HepG2 (cell line): ENCODE measurements at regions not wholly inside any gene's neighbourhood (a gene's known extent, or its start where the extent isn't known, plus 50 kb on each side); places are given as distances from the start of the nearest gene placed in this dataset.

Experiments used
- ATAC-seq: fragments of 200-7000 bp; cut with Tn5 transposase; 3 replicates; pipeline ENCODE4 v1.9.1; 2020; ENCODE audit warnings: mild to moderate bottlenecking, moderate library complexity
- BruUV-seq: library from RNA; stranded (reverse); fragments of 400-500 nt; replicated peaks from 2 replicates; lab custom pipeline; 2021; lab: Mats Ljungman, UMichigan
- CTCF ChIA-PET: fragments of 300-600 bp; formaldehyde crosslinking; extraction: SDS; loops from one replicate; lab custom pipeline; 2021; ENCODE audit warnings: low total read pairs, inconsistent platforms, low intra/inter-chr PET ratio; lab: Yijun Ruan, JAX
- POLR2A ChIA-PET: fragments of 350-600 bp; sonication (Branson Sonifier 250); formaldehyde crosslinking; loops from one replicate; lab custom pipeline; 2020; ENCODE audit warnings: antibody characterized with exemption, inconsistent platforms; lab: Yijun Ruan, JAX
- DNase-seq: peaks from one replicate; pipeline ENCODE4 v3.0.0-alpha.2; 2015; ENCODE audit warnings: low spot score
- FAIRE-seq: peaks from 3 replicates; lab custom pipeline; 2011; peaks lifted over from hg19 to GRCh38; lab: Jason Lieb, UNC
- H2AFZ ChIP-seq: one replicate; pipeline ENCODE4 v1.6.1; 2011; ENCODE audit warnings: low read length, inconsistent platforms
- H3K27ac ChIP-seq: fragments of 300-600 bp; 3 replicates; pipeline ENCODE4 v1.8.0; 2011; ENCODE audit warnings: mixed run types, mild to moderate bottlenecking, mixed read lengths, low read length, inconsistent platforms; ENCODE audit not compliant: insufficient read depth; ENCODE audit errors: extremely low read length
- H3K27me3 ChIP-seq, 2 experiments: fragments of 200-600 bp in 1 of 2; 2 replicates in 1 of 2; 3 replicates in 1 of 2; pipeline versions ENCODE4 v1.6.0 to v1.8.0; 2011; ENCODE audit warnings: low read length in 2 of 2, mild to moderate bottlenecking in 2 of 2, moderate library complexity in 2 of 2, inconsistent platforms in 1 of 2; ENCODE audit not compliant: insufficient read depth in 2 of 2, control insufficient read depth in 1 of 2
- H3K36me3 ChIP-seq, 2 experiments: fragments of 200-600 bp in 1 of 2; replicated peaks in 1 of 2; 2 replicates in 1 of 2; 3 replicates in 1 of 2; pipeline versions ENCODE4 v1.5.1 to v1.8.0; 2011; ENCODE audit warnings: low read length in 2 of 2, inconsistent platforms in 1 of 2; ENCODE audit not compliant: insufficient read depth in 2 of 2, control insufficient read depth in 1 of 2
- H3K4me1 ChIP-seq: 2 replicates; pipeline ENCODE4 v1.5.1; 2012; ENCODE audit warnings: low read length, inconsistent platforms; ENCODE audit not compliant: insufficient read depth
- H3K4me2 ChIP-seq: 2 replicates; pipeline ENCODE4 v1.6.0; 2011; ENCODE audit warnings: low read depth, low read length, inconsistent platforms
- H3K4me3 ChIP-seq, 3 experiments: fragments of 200-600 bp in 1 of 3; sonication (generic), shearing (Covaris generic) in 1 of 3; replicated peaks in 1 of 3; 2 replicates each; pipeline ENCODE4 v1.5.1; 2011 to 2016; ENCODE audit warnings: low read length in 3 of 3, inconsistent platforms in 2 of 3, low read depth in 2 of 3, mild to moderate bottlenecking in 2 of 3, control low read depth in 1 of 3, mixed read lengths in 1 of 3; ENCODE audit not compliant: insufficient read depth in 1 of 3
- H3K79me2 ChIP-seq: one replicate; pipeline ENCODE4 v1.6.1; 2011; ENCODE audit warnings: low read length, inconsistent platforms; ENCODE audit not compliant: insufficient read depth
- H3K9ac ChIP-seq: 2 replicates; pipeline ENCODE4 v1.6.0; 2011; ENCODE audit warnings: mild to moderate bottlenecking, low read depth, low read length, inconsistent platforms; ENCODE audit not compliant: insufficient read depth
- H3K9me3 ChIP-seq: 2 replicates; pipeline ENCODE4 v1.5.1; 2012; ENCODE audit warnings: mild to moderate bottlenecking, low read length
- H4K20me1 ChIP-seq: 2 replicates; pipeline ENCODE4 v1.6.0; 2011; ENCODE audit warnings: inconsistent platforms, mild to moderate bottlenecking, low read length, moderate library complexity; ENCODE audit not compliant: insufficient read depth
- HCFC1 ChIP-seq: fragments of 150-350 bp; IDR thresholded peaks from 2 replicates; pipeline ENCODE4 v1.6.1; 2014; ENCODE audit warnings: low read depth, low read length
- HIVEP1 ChIP-seq: sonication (generic); formaldehyde crosslinking; IDR thresholded peaks from 2 replicates; pipeline ENCODE4 v1.4.0; 2020; ENCODE audit warnings: mild to moderate bottlenecking, missing genetic modification reagents
- HNRNPH1 ChIP-seq: fragments of 200-400 bp; formaldehyde crosslinking; optimal IDR thresholded peaks from 2 replicates; pipeline ENCODE3; 2017; ENCODE audit warnings: mild to moderate bottlenecking, low read depth, low read length
- KDM2A ChIP-seq: sonication (generic); formaldehyde crosslinking; IDR thresholded peaks from 2 replicates; pipeline ENCODE4 v1.4.0; 2020; ENCODE audit warnings: low read depth, missing genetic modification reagents, borderline replicate concordance
- MZF1 ChIP-seq: sonication (generic); formaldehyde crosslinking; IDR thresholded peaks from 2 replicates; pipeline ENCODE4 v1.8.1; 2023; ENCODE audit warnings: mild to moderate bottlenecking, missing genetic modification reagents, borderline replicate concordance
- ZNF121 ChIP-seq: sonication (generic); formaldehyde crosslinking; IDR thresholded peaks from 2 replicates; pipeline ENCODE4 v1.5.0; 2020; ENCODE audit warnings: mild to moderate bottlenecking, missing genetic modification reagents
- ZNF335 ChIP-seq: sonication (generic); formaldehyde crosslinking; IDR thresholded peaks from 2 replicates; pipeline ENCODE4 v1.4.0; 2020; ENCODE audit warnings: missing genetic modification reagents
- whole genome bisulfite sequencing: methylation state at CpG from one replicate; pipeline ENCODE4 v1.1.6; 2017; ENCODE audit warnings: low lambda C conversion rate; 5-methylcytosine and 5-hydroxymethylcytosine counted together
- in situ Hi-C: cut with HindIII; loops from 2 replicates; pipeline ENCODE4 v1.10.0; 2017; ENCODE audit warnings: low pct_unique_long_range_greater_than_20kb; ENCODE audit not compliant: extremely low pct_ligation_motif_present
- intact Hi-C: fragments of 100-400 bp; cut with micrococcal nuclease; formaldehyde crosslinking; loops from one replicate; pipeline ENCODE4 v1.10.0; 2022; ENCODE audit not compliant: unreplicated experiment
- TF ChIP-seq, protein P1 (sequence below): sonication (generic); formaldehyde crosslinking; IDR thresholded peaks from 2 replicates; pipeline ENCODE4 v1.8.0; 2022; ENCODE audit warnings: low read depth, missing genetic modification reagents
- TF ChIP-seq, protein P2 (sequence below): sonication (generic); formaldehyde crosslinking; conservative IDR thresholded peaks from 2 replicates; pipeline ENCODE4 v1.5.0; 2020; ENCODE audit warnings: missing genetic modification reagents
- TF ChIP-seq, protein P3 (sequence below): sonication (generic); formaldehyde crosslinking; IDR thresholded peaks from 2 replicates; pipeline ENCODE4 v1.5.0; 2020; ENCODE audit warnings: missing genetic modification reagents
- TF ChIP-seq, protein P4 (sequence below): sonication (generic); formaldehyde crosslinking; IDR thresholded peaks from 2 replicates; pipeline ENCODE4 v1.8.1; 2023; ENCODE audit warnings: mild to moderate bottlenecking, inconsistent platforms, moderate library complexity, missing genetic modification reagents, borderline replicate concordance

DNA sequence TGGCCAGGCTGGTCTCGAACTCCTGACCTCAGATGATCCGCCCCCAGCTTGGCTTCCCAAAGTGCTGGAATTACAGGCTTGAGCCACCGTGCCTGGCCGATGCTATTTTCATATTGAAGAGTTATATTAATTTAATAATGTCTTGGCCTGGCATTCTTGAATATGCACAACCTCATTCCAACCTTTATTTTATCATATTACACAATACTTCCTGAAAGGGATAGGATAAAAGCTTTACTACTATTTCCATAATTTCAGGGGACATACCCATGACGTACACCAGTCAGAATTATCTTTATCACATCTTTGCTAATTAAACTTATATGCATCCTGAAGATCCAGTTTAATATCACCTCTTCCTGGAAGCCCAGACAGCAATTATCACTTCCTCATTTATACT lies 205.3 kb downstream of the ZIC4 start (continued):
- TF ChIP-seq, protein P1, sequence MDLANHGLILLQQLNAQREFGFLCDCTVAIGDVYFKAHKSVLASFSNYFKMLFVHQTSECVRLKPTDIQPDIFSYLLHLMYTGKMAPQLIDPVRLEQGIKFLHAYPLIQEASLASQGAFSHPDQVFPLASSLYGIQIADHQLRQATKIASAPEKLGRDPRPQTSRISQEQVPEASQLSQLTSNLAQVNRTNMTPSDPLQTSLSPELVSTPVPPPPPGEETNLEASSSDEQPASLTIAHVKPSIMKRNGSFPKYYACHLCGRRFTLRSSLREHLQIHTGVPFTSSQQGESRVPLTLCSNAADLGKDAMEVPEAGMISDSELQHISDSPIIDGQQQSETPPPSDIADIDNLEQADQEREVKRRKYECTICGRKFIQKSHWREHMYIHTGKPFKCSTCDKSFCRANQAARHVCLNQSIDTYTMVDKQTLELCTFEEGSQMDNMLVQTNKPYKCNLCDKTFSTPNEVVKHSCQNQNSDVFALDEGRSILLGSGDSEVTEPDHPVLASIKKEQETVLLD (CRISPR knock-in tag), result no peak
- TF ChIP-seq ZNF335 (CRISPR knock-in tag), result no peak

DNA sequence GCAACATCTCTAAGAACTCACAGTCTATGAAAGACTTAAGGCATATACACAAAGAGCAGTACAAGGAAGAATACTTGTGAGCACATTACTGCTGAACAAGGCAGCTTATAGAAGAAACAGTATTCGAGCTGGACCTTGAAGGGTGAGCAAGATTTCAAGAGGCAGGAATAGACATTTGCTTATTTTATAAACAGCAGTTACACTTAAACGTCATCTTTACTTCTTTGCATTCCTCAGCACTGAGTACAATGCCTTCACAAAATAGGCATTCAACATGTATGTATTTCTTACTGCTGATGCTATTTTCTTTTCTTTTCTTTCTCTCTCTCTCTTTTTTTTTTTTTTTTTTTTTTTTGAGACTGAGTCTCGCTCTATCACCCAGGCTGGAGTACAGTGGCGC lies 205.8 kb downstream of the ZIC4 start:
- Histone ChIP-seq H3K36me3 (no peaks in the 10 kb centered on the region), H4K20me1 (no peaks in the 10 kb centered on the region), H3K9me3 (no peaks in the 10 kb centered on the region), H3K9ac (no peak overlapping the region), H2AFZ (no peak overlapping the region), H3K4me2 (no peak overlapping the region), H3K27ac (no peak overlapping the region), H3K79me2 (no peaks in the 10 kb centered on the region), H3K4me3 (no peak overlapping the region), H3K4me1 (no peaks in the 10 kb centered on the region), H3K27me3 (no peaks in the 10 kb centered on the region)
- TF ChIP-seq, protein P2, sequence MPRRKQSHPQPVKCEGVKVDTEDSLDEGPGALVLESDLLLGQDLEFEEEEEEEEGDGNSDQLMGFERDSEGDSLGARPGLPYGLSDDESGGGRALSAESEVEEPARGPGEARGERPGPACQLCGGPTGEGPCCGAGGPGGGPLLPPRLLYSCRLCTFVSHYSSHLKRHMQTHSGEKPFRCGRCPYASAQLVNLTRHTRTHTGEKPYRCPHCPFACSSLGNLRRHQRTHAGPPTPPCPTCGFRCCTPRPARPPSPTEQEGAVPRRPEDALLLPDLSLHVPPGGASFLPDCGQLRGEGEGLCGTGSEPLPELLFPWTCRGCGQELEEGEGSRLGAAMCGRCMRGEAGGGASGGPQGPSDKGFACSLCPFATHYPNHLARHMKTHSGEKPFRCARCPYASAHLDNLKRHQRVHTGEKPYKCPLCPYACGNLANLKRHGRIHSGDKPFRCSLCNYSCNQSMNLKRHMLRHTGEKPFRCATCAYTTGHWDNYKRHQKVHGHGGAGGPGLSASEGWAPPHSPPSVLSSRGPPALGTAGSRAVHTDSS (CRISPR knock-in tag), result no peak
- POLR2A ChIA-PET, result no interaction called here
- FAIRE-seq, result no peak
- DNase-seq, result no peak
- no TSS peak for BruUV-seq
- in situ Hi-C loops, result no loop called here
- intact Hi-C loops, result no loop called here
- CTCF ChIA-PET, result no interaction called here
- ATAC-seq, result no peak
- WGBS, result 10% methylated on average over 4 of the region's 4 CpGs

DNA sequence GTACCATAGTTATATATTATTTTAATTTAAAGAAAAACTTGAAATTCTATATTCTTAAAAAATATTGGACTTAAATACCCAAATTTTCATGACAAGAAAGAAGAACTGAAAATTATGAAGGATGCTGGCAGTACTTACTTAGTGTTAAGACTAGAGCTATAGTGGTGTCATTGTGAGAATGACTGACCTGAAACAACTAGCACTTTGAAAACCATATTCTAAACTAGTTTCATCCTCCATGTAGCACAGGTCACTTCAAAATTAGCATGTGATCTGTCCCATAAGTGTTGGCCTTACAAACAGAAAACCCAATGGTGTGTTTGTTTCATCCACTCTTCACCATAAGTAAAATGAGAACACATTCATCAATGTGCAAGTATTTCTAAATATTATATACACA lies 208.6 kb downstream of the ZIC4 start:
- ChIA-PET POLR2A (no interaction called here), CTCF (no interaction called here)
- Histone ChIP-seq H4K20me1 (no peaks in the 10 kb centered on the region), H3K27ac (no peak overlapping the region), H3K4me2 (no peak overlapping the region), H3K79me2 (no peaks in the 10 kb centered on the region), H3K9me3 (no peaks in the 10 kb centered on the region), H3K27me3 (no peaks in the 10 kb centered on the region), H2AFZ (no peak overlapping the region), H3K36me3 (no peaks in the 10 kb centered on the region), H3K4me1 (no peaks in the 10 kb centered on the region), H3K9ac (no peak overlapping the region), H3K4me3 (no peak overlapping the region)
- in situ Hi-C loops, result no loop called here
- DNase-seq (no peak), ATAC-seq (no peak), FAIRE-seq (no peak)
- no TSS peak for BruUV-seq
- intact Hi-C loops, result no loop called here
- TF ChIP-seq ZNF121 (no peak), HIVEP1 (CRISPR knock-in tag) (no peak), KDM2A (CRISPR knock-in tag) (no peak), HNRNPH1 (no peak), HCFC1 (no peak), MZF1 (CRISPR knock-in tag) (no peak)
- TF ChIP-seq, protein P3, sequence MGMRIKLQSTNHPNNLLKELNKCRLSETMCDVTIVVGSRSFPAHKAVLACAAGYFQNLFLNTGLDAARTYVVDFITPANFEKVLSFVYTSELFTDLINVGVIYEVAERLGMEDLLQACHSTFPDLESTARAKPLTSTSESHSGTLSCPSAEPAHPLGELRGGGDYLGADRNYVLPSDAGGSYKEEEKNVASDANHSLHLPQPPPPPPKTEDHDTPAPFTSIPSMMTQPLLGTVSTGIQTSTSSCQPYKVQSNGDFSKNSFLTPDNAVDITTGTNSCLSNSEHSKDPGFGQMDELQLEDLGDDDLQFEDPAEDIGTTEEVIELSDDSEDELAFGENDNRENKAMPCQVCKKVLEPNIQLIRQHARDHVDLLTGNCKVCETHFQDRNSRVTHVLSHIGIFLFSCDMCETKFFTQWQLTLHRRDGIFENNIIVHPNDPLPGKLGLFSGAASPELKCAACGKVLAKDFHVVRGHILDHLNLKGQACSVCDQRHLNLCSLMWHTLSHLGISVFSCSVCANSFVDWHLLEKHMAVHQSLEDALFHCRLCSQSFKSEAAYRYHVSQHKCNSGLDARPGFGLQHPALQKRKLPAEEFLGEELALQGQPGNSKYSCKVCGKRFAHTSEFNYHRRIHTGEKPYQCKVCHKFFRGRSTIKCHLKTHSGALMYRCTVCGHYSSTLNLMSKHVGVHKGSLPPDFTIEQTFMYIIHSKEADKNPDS, result no peak
- TF ChIP-seq, protein P4, sequence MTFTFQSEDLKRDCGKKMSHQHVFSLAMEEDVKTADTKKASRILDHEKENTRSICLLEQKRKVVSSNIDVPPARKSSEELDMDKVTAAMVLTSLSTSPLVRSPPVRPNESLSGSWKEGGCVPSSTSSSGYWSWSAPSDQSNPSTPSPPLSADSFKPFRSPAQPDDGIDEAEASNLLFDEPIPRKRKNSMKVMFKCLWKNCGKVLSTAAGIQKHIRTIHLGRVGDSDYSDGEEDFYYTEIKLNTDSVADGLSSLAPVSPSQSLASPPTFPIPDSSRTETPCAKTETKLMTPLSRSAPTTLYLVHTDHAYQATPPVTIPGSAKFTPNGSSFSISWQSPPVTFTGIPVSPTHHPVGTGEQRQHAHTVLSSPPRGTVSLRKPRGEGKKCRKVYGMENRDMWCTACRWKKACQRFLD (CRISPR knock-in tag), result no peak
